Endothelial cell (in vitro differentiated cells): ENCODE measurements at regions not wholly inside any gene's neighbourhood (a gene's known extent, or its start where the extent isn't known, plus 50 kb on each side); places are given as distances from the start of the nearest gene placed in this dataset.

Source experiments
- DNase-seq: peaks from one replicate; pipeline ENCODE4 v3.0.0; 2021; ENCODE audit warnings: low spot score
- H3K27ac Mint-ChIP-seq: one replicate; pipeline ENCODE4 v1.8.0; 2021; ENCODE audit warnings: mixed read lengths, inconsistent platforms; ENCODE audit not compliant: unreplicated experiment
- H3K27me3 Mint-ChIP-seq: one replicate; pipeline ENCODE4 v1.8.0; 2021; ENCODE audit warnings: mild to moderate bottlenecking, moderate library complexity, mixed read lengths, inconsistent platforms; ENCODE audit not compliant: unreplicated experiment
- H3K36me3 Mint-ChIP-seq: one replicate; pipeline ENCODE4 v1.8.0; 2021; ENCODE audit warnings: mild to moderate bottlenecking, low read depth, mixed read lengths, inconsistent platforms; ENCODE audit not compliant: unreplicated experiment
- H3K4me1 Mint-ChIP-seq: one replicate; pipeline ENCODE4 v1.8.0; 2021; ENCODE audit warnings: mild to moderate bottlenecking, mixed read lengths, inconsistent platforms; ENCODE audit not compliant: unreplicated experiment
- H3K4me3 Mint-ChIP-seq: one replicate; pipeline ENCODE4 v1.8.0; 2021; ENCODE audit warnings: mild to moderate bottlenecking, mixed read lengths, inconsistent platforms; ENCODE audit not compliant: unreplicated experiment
- H3K9me3 Mint-ChIP-seq: one replicate; pipeline ENCODE4 v1.8.0; 2021; ENCODE audit warnings: mixed read lengths, inconsistent platforms; ENCODE audit not compliant: unreplicated experiment
- CTCF ChIP-seq: fragments of 200-600 bp; sonication (generic); IDR thresholded peaks from one replicate; pipeline ENCODE4 v1.5.0; 2021; ENCODE audit warnings: antibody characterized with exemption; ENCODE audit not compliant: unreplicated experiment

GRCh38 chr14:44372231-44372630 is 134.9 kb downstream of the FSCB start:
- Mint-ChIP-seq H3K9me3 (peaks cover 15% of the 10 kb centered on the region), H3K27ac (no peak overlapping the region), H3K36me3 (peaks cover 20% of the 10 kb centered on the region), H3K27me3 (no peaks in the 10 kb centered on the region), H3K4me1 (no peaks in the 10 kb centered on the region), H3K4me3 (no peak overlapping the region)
- DNase-seq, result no peak
- TF ChIP-seq CTCF, result no peak

GRCh38 chr14:44370727-44371126 is 136.4 kb downstream of the FSCB start:
- Mint-ChIP-seq H3K36me3 (peaks cover 5% of the 10 kb centered on the region), H3K27me3 (no peaks in the 10 kb centered on the region), H3K4me3 (no peak overlapping the region), H3K9me3 (peaks cover 2% of the 10 kb centered on the region), H3K4me1 (no peaks in the 10 kb centered on the region), H3K27ac (no peak overlapping the region)
- no peak for DNase-seq
- TF ChIP-seq CTCF, result no peak

DNA sequence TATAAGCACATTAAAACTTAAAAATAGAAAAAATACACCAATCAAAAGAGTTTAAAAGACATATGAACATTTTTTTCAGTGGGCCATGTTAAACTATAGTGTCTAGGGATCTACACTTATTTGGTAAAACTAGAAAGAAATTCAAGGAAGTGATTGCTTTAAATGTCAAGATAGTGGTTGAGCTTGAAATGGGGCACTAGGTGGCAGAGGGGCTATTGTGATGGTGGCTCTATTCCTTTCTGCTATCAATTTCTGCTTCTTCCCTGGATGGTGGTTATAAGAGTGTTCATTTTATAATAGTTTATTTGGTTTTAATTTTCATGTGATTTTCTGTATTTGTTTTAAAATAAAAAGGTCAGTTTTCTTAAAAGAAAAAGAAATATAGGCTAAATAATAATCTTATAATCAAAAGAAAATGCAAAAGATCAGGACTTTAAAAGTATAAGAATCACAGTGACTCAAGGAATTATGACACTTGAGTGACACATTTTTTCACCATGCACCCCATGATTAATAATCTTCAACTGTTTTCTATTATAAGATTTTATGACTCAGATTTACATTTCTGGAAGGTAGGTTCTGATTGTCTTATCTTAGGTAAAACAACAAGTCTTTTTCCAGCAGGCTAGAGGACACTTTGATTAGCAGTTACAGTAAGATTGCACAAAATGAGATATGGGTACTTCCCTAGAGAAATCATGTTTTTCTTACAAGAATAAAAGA is 137.5 kb downstream of the FSCB start:
- TF ChIP-seq CTCF, result no peak

GRCh38 chr14:44361083-44361482 is 146.0 kb downstream of the FSCB start:
- H3K36me3 Mint-ChIP-seq, result no peaks in the 10 kb centered on the region
- TF ChIP-seq CTCF, result no peak
- no peaks in the 10 kb centered on the region for H3K27me3 Mint-ChIP-seq

More for the DNA sequence above, 137.5 kb downstream of the FSCB start:
- Mint-ChIP-seq H3K4me3 (no peak overlapping the region), H3K27ac (no peak overlapping the region), H3K27me3 (no peaks in the 10 kb centered on the region), H3K4me1 (no peaks in the 10 kb centered on the region), H3K9me3 (no peaks in the 10 kb centered on the region), H3K36me3 (no peaks in the 10 kb centered on the region)
- DNase-seq, result no peak

DNA sequence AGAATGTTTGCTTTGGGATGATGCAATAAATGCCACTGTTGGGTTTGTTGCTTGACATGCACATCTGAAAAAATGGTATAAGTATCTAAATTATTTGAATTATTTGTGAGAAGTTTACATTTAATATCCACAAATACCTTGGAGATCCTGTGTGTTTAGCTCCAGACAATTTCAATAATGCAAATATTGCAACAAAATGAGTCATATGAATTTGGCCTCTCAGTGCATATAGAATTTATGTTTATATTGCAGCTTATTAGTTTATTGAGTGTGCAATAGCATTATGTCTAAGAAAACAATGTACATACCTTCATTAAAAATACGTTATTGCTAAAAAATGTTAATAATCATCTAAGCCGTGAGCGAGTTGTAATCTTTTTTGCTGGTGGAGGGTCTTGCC is 153.3 kb downstream of the FSCB start:
- no peak for DNase-seq
- no peaks in the 10 kb centered on the region for H3K27me3 Mint-ChIP-seq
- H3K9me3 Mint-ChIP-seq, result no peaks in the 10 kb centered on the region
- no peak overlapping the region for H3K27ac Mint-ChIP-seq
- no peaks in the 10 kb centered on the region for H3K4me1 Mint-ChIP-seq
- H3K36me3 Mint-ChIP-seq, result no peaks in the 10 kb centered on the region
- TF ChIP-seq CTCF, result no peak
- no peak overlapping the region for H3K4me3 Mint-ChIP-seq

More at GRCh38 chr14:44361083-44361482, 146.0 kb downstream of the FSCB start:
- no peak overlapping the region for H3K4me3 Mint-ChIP-seq
- H3K9me3 Mint-ChIP-seq, result no peaks in the 10 kb centered on the region
- H3K27ac Mint-ChIP-seq, result no peak overlapping the region
- no peak for DNase-seq
- no peaks in the 10 kb centered on the region for H3K4me1 Mint-ChIP-seq
